ENCODE measurements at regions not wholly inside any gene's neighbourhood (a gene's known extent, or its start where the extent isn't known, plus 50 kb on each side); places are given as distances from the start of the nearest gene placed in this dataset.

DNA sequence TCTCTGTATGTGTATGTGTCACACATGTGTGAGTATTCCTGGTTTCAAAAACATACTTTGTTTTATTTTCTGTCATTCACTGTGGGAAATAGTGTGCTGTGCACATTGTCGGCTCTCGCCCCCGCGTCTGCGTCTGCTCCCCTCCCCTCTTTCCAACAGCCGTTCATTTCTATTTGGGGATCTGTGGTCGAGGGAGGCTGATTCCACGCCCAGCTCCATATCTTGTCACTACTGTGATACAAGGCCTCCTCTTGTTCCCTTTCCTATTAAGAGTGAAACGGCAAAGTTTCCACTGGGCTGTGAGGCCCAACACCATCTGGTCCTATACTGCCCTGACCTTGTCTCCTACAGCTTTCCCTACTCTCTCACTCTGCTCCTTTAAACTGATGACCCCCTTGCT, 172.5 kb upstream of the LRIG1 start:
- intact Hi-C loops (cut with micrococcal nuclease) = no loop called here
- Histone ChIP-seq H3K27me3 (ENCODE audit: control insufficient read depth in 2 of 2, insufficient read depth in 2 of 2, low read length in 2 of 2) (peaks cover 0 to 2% of the 10 kb centered on the region in 2 experiments), H3K4me3 (replicated peaks in 1 of 3; ENCODE audit: insufficient read depth in 1 of 3, low read depth in 1 of 3, low read length in 3 of 3) (no peak overlapping the region), H3K79me2 (ENCODE audit: control insufficient read depth, insufficient read depth, low read length) (no peaks in the 10 kb centered on the region), H3K9ac (replicated peaks; ENCODE audit: extremely low read depth, insufficient read depth, low read length) (no peak overlapping the region), H3K36me3 (ENCODE audit: control insufficient read depth in 2 of 2, extremely low read depth in 1 of 2, insufficient read depth in 2 of 2, low read length in 2 of 2) (no peaks in the 10 kb centered on the region), H3K27ac (ENCODE audit: insufficient read depth, low read depth, low read length) (no peak overlapping the region), H3K4me2 (ENCODE audit: insufficient read depth, low read length) (no peak overlapping the region), H4K20me1 (replicated peaks; ENCODE audit: control insufficient read depth, extremely low read depth, insufficient read depth, low read length) (no peaks in the 10 kb centered on the region), H3K4me1 (ENCODE audit: control insufficient read depth, extremely low read depth, insufficient read depth, low read length) (no peaks in the 10 kb centered on the region), H3K9me3 (replicated peaks; ENCODE audit: control insufficient read depth, insufficient read depth, low read length) (no peaks in the 10 kb centered on the region), H3K9me1 (replicated peaks; ENCODE audit: control insufficient read depth, extremely low read depth, insufficient read depth, low read length) (no peaks in the 10 kb centered on the region), H2AFZ (ENCODE audit: low read depth, low read length) (no peak overlapping the region)
- ChIA-PET POLR2A (no interaction called here), CTCF (no interaction called here)
- TF ChIP-seq MYC (IDR thresholded peaks at IDR 0.05; ENCODE audit: low read depth, low read length) = no peak
- TF ChIP-seq FOS (IDR thresholded peaks at IDR 0.05; ENCODE audit: borderline replicate concordance, insufficient read depth, low read length) = no peak
- TF ChIP-seq, protein P1, sequence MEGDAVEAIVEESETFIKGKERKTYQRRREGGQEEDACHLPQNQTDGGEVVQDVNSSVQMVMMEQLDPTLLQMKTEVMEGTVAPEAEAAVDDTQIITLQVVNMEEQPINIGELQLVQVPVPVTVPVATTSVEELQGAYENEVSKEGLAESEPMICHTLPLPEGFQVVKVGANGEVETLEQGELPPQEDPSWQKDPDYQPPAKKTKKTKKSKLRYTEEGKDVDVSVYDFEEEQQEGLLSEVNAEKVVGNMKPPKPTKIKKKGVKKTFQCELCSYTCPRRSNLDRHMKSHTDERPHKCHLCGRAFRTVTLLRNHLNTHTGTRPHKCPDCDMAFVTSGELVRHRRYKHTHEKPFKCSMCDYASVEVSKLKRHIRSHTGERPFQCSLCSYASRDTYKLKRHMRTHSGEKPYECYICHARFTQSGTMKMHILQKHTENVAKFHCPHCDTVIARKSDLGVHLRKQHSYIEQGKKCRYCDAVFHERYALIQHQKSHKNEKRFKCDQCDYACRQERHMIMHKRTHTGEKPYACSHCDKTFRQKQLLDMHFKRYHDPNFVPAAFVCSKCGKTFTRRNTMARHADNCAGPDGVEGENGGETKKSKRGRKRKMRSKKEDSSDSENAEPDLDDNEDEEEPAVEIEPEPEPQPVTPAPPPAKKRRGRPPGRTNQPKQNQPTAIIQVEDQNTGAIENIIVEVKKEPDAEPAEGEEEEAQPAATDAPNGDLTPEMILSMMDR (IDR thresholded peaks at IDR 0.05; ENCODE audit: extremely low read depth in 1 of 2, insufficient read depth in 1 of 2, low read depth in 1 of 2, low read length in 2 of 2) = no peak
- no peak for TF ChIP-seq GATA2 (IDR thresholded peaks at IDR 0.05; ENCODE audit: insufficient read depth, insufficient read length, low read depth, low read length)
- TF ChIP-seq, protein P2, sequence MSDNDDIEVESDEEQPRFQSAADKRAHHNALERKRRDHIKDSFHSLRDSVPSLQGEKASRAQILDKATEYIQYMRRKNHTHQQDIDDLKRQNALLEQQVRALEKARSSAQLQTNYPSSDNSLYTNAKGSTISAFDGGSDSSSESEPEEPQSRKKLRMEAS (IDR thresholded peaks at IDR 0.05; ENCODE audit: insufficient read depth, insufficient read length) = no peak
- TF ChIP-seq POLR2AphosphoS5 (IDR thresholded peaks at IDR 0.05; ENCODE audit: insufficient read depth, low read depth, low read length) = no peak
- no peak for TF ChIP-seq EZH2 (IDR thresholded peaks at IDR 0.05; ENCODE audit: borderline replicate concordance, low read depth, low read length, severe bottlenecking)
- no peak for TF ChIP-seq JUN (IDR thresholded peaks at IDR 0.05; ENCODE audit: borderline replicate concordance, insufficient read depth, insufficient read length, low read depth)
- no peak for TF ChIP-seq POLR2A (IDR thresholded peaks at IDR 0.05; ENCODE audit: low read depth, low read length)
- FAIRE-seq (no peak), DNase-seq (ENCODE audit: low read depth, low spot score) (no peak)
- dilution Hi-C loops (cut with MboI; ENCODE audit: extremely low pct_ligation_motif_present, low sequenced_read_pairs) = no loop called here
- no TSS peak for BruUV-seq (replicated peaks)

All from endothelial cell of umbilical vein (primary cell).